GM12878 (cell line): ENCODE measurements at regions not wholly inside any gene's neighbourhood (a gene's known extent, or its start where the extent isn't known, plus 50 kb on each side); places are given as distances from the start of the nearest gene placed in this dataset.

ENCODE experiments used
- ATAC-seq: fragments of 200-7000 bp; cut with Tn5 transposase; 3 replicates; pipeline ENCODE4 v1.9.1; 2020; ENCODE audit warnings: mild to moderate bottlenecking, moderate library complexity
- BruUV-seq: library from RNA; stranded (reverse); fragments of 400-500 nt; replicated peaks from 2 replicates; lab custom pipeline; 2021; lab: Mats Ljungman, UMichigan
- CTCF ChIA-PET: fragments of 300-600 bp; sonication (Branson Sonifier 250); formaldehyde crosslinking; extraction: SDS; loops from one replicate; lab custom pipeline; 2021; ENCODE audit warnings: inconsistent platforms; lab: Yijun Ruan, JAX
- POLR2A ChIA-PET: fragments of 350-600 bp; formaldehyde crosslinking; extraction: SDS; loops from one replicate; lab custom pipeline; 2021; ENCODE audit warnings: inconsistent platforms; lab: Charles Lee
- RAD21 ChIA-PET: fragments of 300-600 bp; sonication (Branson Sonifier 250); formaldehyde crosslinking; loops from one replicate; lab custom pipeline; 2023; ENCODE audit warnings: antibody characterized with exemption; ENCODE audit not compliant: unreplicated experiment; lab: Charles Lee
- SMC1A ChIA-PET: fragments of 300-600 bp; sonication (Branson Sonifier 250); formaldehyde crosslinking; loops from one replicate; lab custom pipeline; 2023; ENCODE audit not compliant: unreplicated experiment, uncharacterized antibody; lab: Charles Lee
- DNase-seq: peaks from one replicate; pipeline ENCODE4 v3.0.0-alpha.2; 2011; ENCODE audit warnings: low read depth, low spot score
- FAIRE-seq: peaks from 3 replicates; lab custom pipeline; 2011; peaks lifted over from hg19 to GRCh38; lab: Jason Lieb, UNC
- H2AFZ ChIP-seq: 2 replicates; pipeline ENCODE4 v1.6.0; 2011; ENCODE audit warnings: low read depth, low read length, control low read depth; ENCODE audit not compliant: control insufficient read depth
- H3K27ac ChIP-seq: 2 replicates; pipeline ENCODE4 v1.5.1; 2011; ENCODE audit warnings: control low read depth; ENCODE audit not compliant: control insufficient read depth, insufficient read depth
- H3K27me3 ChIP-seq, 2 experiments: replicated peaks in 1 of 2; 2 replicates each; pipeline versions ENCODE4 v1.6.0 to v1.6.1; 2011; ENCODE audit warnings: low read length in 1 of 2; ENCODE audit not compliant: control insufficient read depth in 2 of 2, insufficient read depth in 2 of 2
- H3K36me3 ChIP-seq, 2 experiments: 2 replicates each; pipeline ENCODE4 v1.5.1; 2011; ENCODE audit warnings: low read length in 1 of 2; ENCODE audit not compliant: control insufficient read depth in 2 of 2, insufficient read depth in 2 of 2
- H3K4me1 ChIP-seq: 2 replicates; pipeline ENCODE4 v1.6.1; 2011; ENCODE audit warnings: mild to moderate bottlenecking, low read length, moderate library complexity, mixed read lengths; ENCODE audit not compliant: control insufficient read depth, insufficient read depth
- H3K4me2 ChIP-seq: 2 replicates; pipeline ENCODE4 v1.6.0; 2011; ENCODE audit warnings: control low read depth; ENCODE audit not compliant: control insufficient read depth, insufficient read depth
- H3K4me3 ChIP-seq: fragments of 200-600 bp; sonication (generic); 2 replicates; pipeline ENCODE4 v1.5.1; 2016
- H3K79me2 ChIP-seq: 2 replicates; pipeline ENCODE4 v1.6.0; 2011; ENCODE audit warnings: low read length; ENCODE audit not compliant: control insufficient read depth, insufficient read depth
- H3K9ac ChIP-seq: 2 replicates; pipeline ENCODE4 v1.8.0; 2011; ENCODE audit warnings: low read length, control low read depth, mixed read lengths; ENCODE audit not compliant: control insufficient read depth, insufficient read depth
- H3K9me3 ChIP-seq: replicated peaks from 3 replicates; pipeline ENCODE4 v1.5.1; 2011; ENCODE audit warnings: mild to moderate bottlenecking, low read length; ENCODE audit not compliant: control insufficient read depth, insufficient read depth
- H4K20me1 ChIP-seq: 2 replicates; pipeline ENCODE4 v1.6.0; 2011; ENCODE audit not compliant: control insufficient read depth, insufficient read depth
- ATF7 ChIP-seq: fragments of 450-650 bp; IDR thresholded peaks from 2 replicates; pipeline ENCODE4 v1.6.1; 2016; ENCODE audit warnings: low read depth, mild to moderate bottlenecking
- BCL3 ChIP-seq: IDR thresholded peaks from 2 replicates; pipeline ENCODE4 v1.6.1; 2011; ENCODE audit warnings: borderline replicate concordance, low read depth, mild to moderate bottlenecking, moderate library complexity, low read length; ENCODE audit not compliant: insufficient read depth, poor library complexity, severe bottlenecking
- FOS ChIP-seq: IDR thresholded peaks from 3 replicates; pipeline ENCODE4 v1.6.1; 2011; ENCODE audit warnings: borderline replicate concordance; ENCODE audit not compliant: insufficient read length; ENCODE audit errors: extremely low read depth
- GABPA ChIP-seq: IDR thresholded peaks from 2 replicates; pipeline ENCODE4 v1.6.1; 2014; ENCODE audit warnings: antibody characterized with exemption, low read depth, mild to moderate bottlenecking, inconsistent platforms
- HCFC1 ChIP-seq: fragments of 150-350 bp; IDR thresholded peaks from 2 replicates; pipeline ENCODE4 v1.6.1; 2014; ENCODE audit warnings: low read length
- MXI1 ChIP-seq: fragments of 150-350 bp; IDR thresholded peaks from 2 replicates; pipeline ENCODE4 v1.6.1; 2011; ENCODE audit warnings: low read depth, mild to moderate bottlenecking, inconsistent platforms, low read length, improper control_type of control experiment
- MYC ChIP-seq: IDR thresholded peaks from 2 replicates; pipeline ENCODE4 v1.6.1; 2011; ENCODE audit warnings: mild to moderate bottlenecking, low read length, moderate library complexity, inconsistent platforms; ENCODE audit not compliant: insufficient read depth, insufficient replicate concordance, insufficient read length, severe bottlenecking
- NFXL1 ChIP-seq: fragments of 450-650 bp; IDR thresholded peaks from 2 replicates; pipeline ENCODE4 v1.6.1; 2017; ENCODE audit warnings: antibody characterized with exemption, mild to moderate bottlenecking, borderline replicate concordance
- RAD21 ChIP-seq: IDR thresholded peaks from 2 replicates; pipeline ENCODE4 v1.6.1; 2011; ENCODE audit warnings: mild to moderate bottlenecking, low read depth, low read length, moderate library complexity; ENCODE audit not compliant: insufficient read depth
- SRF ChIP-seq, 2 experiments: IDR thresholded peaks; 2 replicates each; pipeline ENCODE4 v1.6.1; 2011; ENCODE audit warnings: low read depth in 2 of 2, low read length in 2 of 2, mild to moderate bottlenecking in 1 of 2, moderate library complexity in 1 of 2
- TCF12 ChIP-seq: IDR thresholded peaks from 2 replicates; pipeline ENCODE4 v1.6.1; 2011; ENCODE audit warnings: low read depth, mild to moderate bottlenecking, low read length
- YBX1 ChIP-seq: fragments of 450-650 bp; IDR thresholded peaks from 2 replicates; pipeline ENCODE4 v1.6.1; 2016; ENCODE audit warnings: antibody characterized with exemption
- ZNF622 ChIP-seq: fragments of 450-650 bp; IDR thresholded peaks from 2 replicates; pipeline ENCODE4 v1.6.1; 2017; ENCODE audit warnings: mild to moderate bottlenecking, inconsistent platforms
- in situ Hi-C: fragments of 300-500 bp; cut with MboI; formaldehyde crosslinking; loops from 9 replicates; pipeline ENCODE4 v1.14.3; 2018; ENCODE audit warnings: mixed read lengths
- intact Hi-C: fragments of 100-400 bp; cut with micrococcal nuclease; formaldehyde crosslinking; loops from one replicate; pipeline ENCODE4 v1.14.2; 2022; ENCODE audit not compliant: unreplicated experiment
- TF ChIP-seq, protein P1 (sequence below): fragments of 450-650 bp; IDR thresholded peaks from 2 replicates; pipeline ENCODE4 v1.6.1; 2016; ENCODE audit warnings: mild to moderate bottlenecking, moderate library complexity, borderline replicate concordance
- TF ChIP-seq, protein P2 (sequence below): fragments of 450-650 bp; IDR thresholded peaks from 2 replicates; pipeline ENCODE4 v1.6.1; 2017; ENCODE audit warnings: low read depth, mild to moderate bottlenecking, moderate library complexity
- TF ChIP-seq, protein P3 (sequence below): fragments of 450-650 bp; IDR thresholded peaks from 2 replicates; pipeline ENCODE4 v1.6.1; 2018; ENCODE audit warnings: mild to moderate bottlenecking, low read depth, moderate library complexity; ENCODE audit not compliant: partially characterized antibody

DNA sequence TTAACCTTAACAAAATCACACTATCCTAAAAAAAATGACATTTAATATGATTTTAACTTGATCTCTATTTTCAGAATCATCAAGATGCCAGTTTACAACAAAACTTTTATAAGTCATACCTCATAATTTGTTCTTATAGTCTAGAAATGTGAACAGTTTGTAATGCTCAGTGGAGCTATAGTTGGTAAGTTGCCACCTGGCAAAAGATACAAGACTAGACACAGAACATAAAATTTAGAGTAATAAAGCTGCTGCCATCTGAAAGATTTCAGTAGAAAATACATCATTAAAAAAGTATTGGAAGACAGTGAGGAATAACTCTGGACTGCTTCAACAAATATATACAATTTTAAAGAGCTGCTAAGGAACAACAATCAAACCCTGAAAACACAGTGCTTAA, 233.8 kb downstream of the GABRG2 start:
- Histone ChIP-seq H3K4me3 (no peak overlapping the region), H3K27ac (no peak overlapping the region), H2AFZ (no peak overlapping the region), H4K20me1 (no peaks in the 10 kb centered on the region), H3K36me3 (no peaks in the 10 kb centered on the region), H3K79me2 (no peaks in the 10 kb centered on the region), H3K4me1 (no peaks in the 10 kb centered on the region), H3K4me2 (no peak overlapping the region), H3K9ac (no peak overlapping the region), H3K27me3 (no peaks in the 10 kb centered on the region), H3K9me3 (no peaks in the 10 kb centered on the region)
- no TSS peak for BruUV-seq
- in situ Hi-C loops = no loop called here
- POLR2A ChIA-PET = no interaction called here
- SMC1A ChIA-PET = interaction anchor here (1.3 to 2.7 kb wide), 3 partner anchors 8 to 22 kb away, joined by 3 to 9 read pairs (median 6); no protein-coding TSS in a partner anchor
- DNase-seq (no peak), FAIRE-seq (no peak), ATAC-seq (no peak)
- RAD21 ChIA-PET = no interaction called here
- intact Hi-C loops = no loop called here
- CTCF ChIA-PET = interaction anchor here (1.0 kb wide), 1 partner anchor 92 kb away, joined by 3 read pairs; no protein-coding TSS in a partner anchor
- TF ChIP-seq MYC = no peak
- TF ChIP-seq, protein P1, sequence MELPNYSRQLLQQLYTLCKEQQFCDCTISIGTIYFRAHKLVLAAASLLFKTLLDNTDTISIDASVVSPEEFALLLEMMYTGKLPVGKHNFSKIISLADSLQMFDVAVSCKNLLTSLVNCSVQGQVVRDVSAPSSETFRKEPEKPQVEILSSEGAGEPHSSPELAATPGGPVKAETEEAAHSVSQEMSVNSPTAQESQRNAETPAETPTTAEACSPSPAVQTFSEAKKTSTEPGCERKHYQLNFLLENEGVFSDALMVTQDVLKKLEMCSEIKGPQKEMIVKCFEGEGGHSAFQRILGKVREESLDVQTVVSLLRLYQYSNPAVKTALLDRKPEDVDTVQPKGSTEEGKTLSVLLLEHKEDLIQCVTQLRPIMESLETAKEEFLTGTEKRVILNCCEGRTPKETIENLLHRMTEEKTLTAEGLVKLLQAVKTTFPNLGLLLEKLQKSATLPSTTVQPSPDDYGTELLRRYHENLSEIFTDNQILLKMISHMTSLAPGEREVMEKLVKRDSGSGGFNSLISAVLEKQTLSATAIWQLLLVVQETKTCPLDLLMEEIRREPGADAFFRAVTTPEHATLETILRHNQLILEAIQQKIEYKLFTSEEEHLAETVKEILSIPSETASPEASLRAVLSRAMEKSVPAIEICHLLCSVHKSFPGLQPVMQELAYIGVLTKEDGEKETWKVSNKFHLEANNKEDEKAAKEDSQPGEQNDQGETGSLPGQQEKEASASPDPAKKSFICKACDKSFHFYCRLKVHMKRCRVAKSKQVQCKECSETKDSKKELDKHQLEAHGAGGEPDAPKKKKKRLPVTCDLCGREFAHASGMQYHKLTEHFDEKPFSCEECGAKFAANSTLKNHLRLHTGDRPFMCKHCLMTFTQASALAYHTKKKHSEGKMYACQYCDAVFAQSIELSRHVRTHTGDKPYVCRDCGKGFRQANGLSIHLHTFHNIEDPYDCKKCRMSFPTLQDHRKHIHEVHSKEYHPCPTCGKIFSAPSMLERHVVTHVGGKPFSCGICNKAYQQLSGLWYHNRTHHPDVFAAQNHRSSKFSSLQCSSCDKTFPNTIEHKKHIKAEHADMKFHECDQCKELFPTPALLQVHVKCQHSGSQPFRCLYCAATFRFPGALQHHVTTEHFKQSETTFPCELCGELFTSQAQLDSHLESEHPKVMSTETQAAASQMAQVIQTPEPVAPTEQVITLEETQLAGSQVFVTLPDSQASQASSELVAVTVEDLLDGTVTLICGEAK = no peak
- TF ChIP-seq TCF12 = no peak
- TF ChIP-seq ZNF622 = no peak
- no peak for TF ChIP-seq RAD21
- no peak for TF ChIP-seq YBX1
- TF ChIP-seq SRF (IDR thresholded peaks at IDR 0.05; ENCODE audit: low read depth in 2 of 2, low read length in 2 of 2) = no peak
- TF ChIP-seq, protein P2, sequence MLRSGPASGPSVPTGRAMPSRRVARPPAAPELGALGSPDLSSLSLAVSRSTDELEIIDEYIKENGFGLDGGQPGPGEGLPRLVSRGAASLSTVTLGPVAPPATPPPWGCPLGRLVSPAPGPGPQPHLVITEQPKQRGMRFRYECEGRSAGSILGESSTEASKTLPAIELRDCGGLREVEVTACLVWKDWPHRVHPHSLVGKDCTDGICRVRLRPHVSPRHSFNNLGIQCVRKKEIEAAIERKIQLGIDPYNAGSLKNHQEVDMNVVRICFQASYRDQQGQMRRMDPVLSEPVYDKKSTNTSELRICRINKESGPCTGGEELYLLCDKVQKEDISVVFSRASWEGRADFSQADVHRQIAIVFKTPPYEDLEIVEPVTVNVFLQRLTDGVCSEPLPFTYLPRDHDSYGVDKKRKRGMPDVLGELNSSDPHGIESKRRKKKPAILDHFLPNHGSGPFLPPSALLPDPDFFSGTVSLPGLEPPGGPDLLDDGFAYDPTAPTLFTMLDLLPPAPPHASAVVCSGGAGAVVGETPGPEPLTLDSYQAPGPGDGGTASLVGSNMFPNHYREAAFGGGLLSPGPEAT = no peak
- no peak for TF ChIP-seq FOS
- no peak for TF ChIP-seq MXI1
- no peak for TF ChIP-seq BCL3
- TF ChIP-seq, protein P3, sequence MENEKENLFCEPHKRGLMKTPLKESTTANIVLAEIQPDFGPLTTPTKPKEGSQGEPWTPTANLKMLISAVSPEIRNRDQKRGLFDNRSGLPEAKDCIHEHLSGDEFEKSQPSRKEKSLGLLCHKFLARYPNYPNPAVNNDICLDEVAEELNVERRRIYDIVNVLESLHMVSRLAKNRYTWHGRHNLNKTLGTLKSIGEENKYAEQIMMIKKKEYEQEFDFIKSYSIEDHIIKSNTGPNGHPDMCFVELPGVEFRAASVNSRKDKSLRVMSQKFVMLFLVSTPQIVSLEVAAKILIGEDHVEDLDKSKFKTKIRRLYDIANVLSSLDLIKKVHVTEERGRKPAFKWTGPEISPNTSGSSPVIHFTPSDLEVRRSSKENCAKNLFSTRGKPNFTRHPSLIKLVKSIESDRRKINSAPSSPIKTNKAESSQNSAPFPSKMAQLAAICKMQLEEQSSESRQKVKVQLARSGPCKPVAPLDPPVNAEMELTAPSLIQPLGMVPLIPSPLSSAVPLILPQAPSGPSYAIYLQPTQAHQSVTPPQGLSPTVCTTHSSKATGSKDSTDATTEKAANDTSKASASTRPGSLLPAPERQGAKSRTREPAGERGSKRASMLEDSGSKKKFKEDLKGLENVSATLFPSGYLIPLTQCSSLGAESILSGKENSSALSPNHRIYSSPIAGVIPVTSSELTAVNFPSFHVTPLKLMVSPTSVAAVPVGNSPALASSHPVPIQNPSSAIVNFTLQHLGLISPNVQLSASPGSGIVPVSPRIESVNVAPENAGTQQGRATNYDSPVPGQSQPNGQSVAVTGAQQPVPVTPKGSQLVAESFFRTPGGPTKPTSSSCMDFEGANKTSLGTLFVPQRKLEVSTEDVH = no peak
- no peak for TF ChIP-seq ATF7
- no peak for TF ChIP-seq HCFC1
- no peak for TF ChIP-seq NFXL1
- TF ChIP-seq GABPA = no peak
